Erythroblast (primary cell): ENCODE measurements at regions not wholly inside any gene's neighbourhood (a gene's known extent, or its start where the extent isn't known, plus 50 kb on each side); places are given as distances from the start of the nearest gene placed in this dataset.
A peak's percentile ranks its signal among the peaks of the same experiment; 100 is the strongest.
"Not testable (repeated sequence)": the region's sequence is repeated elsewhere in the genome, so short reads cannot be mapped to it uniquely, and the experiment has no call there.

Source experiments
- DNase-seq, 2 experiments: peaks; one replicate each; lab custom pipeline; 2025; lab: John Stamatoyannopoulos, UW
- GATA1 ChIP-seq: IDR thresholded peaks from 2 replicates; pipeline ENCODE4 v1.6.1; 2011; ENCODE audit warnings: low read depth, mild to moderate bottlenecking, control low read depth, low read length, moderate library complexity
- POLR2A ChIP-seq: IDR thresholded peaks from 2 replicates; pipeline ENCODE4 v1.6.1; 2011; ENCODE audit warnings: mild to moderate bottlenecking, low read length

- TF ChIP-seq POLR2A (no peak), GATA1 (no peak)
- DNase-seq, result no peak
Observed at GRCh38 chr16:17925761-17926160, 410.8 kb downstream of the NPIPA8 start.

- TF ChIP-seq POLR2A, result no peak
- no peak for TF ChIP-seq GATA1
- DNase-seq, result peak; percentile 58 to 76
Observed at GRCh38 chr16:17921357-17921978, 415.1 kb downstream of the NPIPA8 start.

- DNase-seq, result no peak
- TF ChIP-seq GATA1, result no peak
- TF ChIP-seq POLR2A, result no peak
Observed at GRCh38 chr16:17917316-17918019, 419.1 kb downstream of the NPIPA8 start.

GRCh38 chr16:17915791-17916190 is 420.7 kb downstream of the NPIPA8 start:
- DNase-seq, result no peak
- TF ChIP-seq POLR2A, result no peak
- no peak for TF ChIP-seq GATA1

GRCh38 chr16:17914168-17914567 is 422.4 kb downstream of the NPIPA8 start:
- no peak for TF ChIP-seq GATA1
- no peak for TF ChIP-seq POLR2A
- no peak for DNase-seq

- DNase-seq, result not testable (repeated sequence)
Observed at GRCh38 chr16:17911578-17911977, 425.0 kb downstream of the NPIPA8 start.

- not testable (repeated sequence) for DNase-seq
Observed at GRCh38 chr16:17906626-17907025, 429.9 kb downstream of the NPIPA8 start.

GRCh38 chr16:17901309-17901708 is 430.5 kb upstream of the XYLT1 start:
- DNase-seq, result no peak
- no peak for TF ChIP-seq GATA1
- no peak for TF ChIP-seq POLR2A

- DNase-seq, result no peak
- no peak for TF ChIP-seq GATA1
- no peak for TF ChIP-seq POLR2A
Observed at GRCh38 chr16:17899141-17899540, 428.4 kb upstream of the XYLT1 start.

GRCh38 chr16:17887963-17888362 is 417.2 kb upstream of the XYLT1 start:
- TF ChIP-seq GATA1 (no peak), POLR2A (no peak)
- DNase-seq, result no peak

- no peak for TF ChIP-seq POLR2A
- no peak for TF ChIP-seq GATA1
- DNase-seq, result no peak
Observed at GRCh38 chr16:17885659-17886207, 415.0 kb upstream of the XYLT1 start.

- TF ChIP-seq GATA1, result no peak
- TF ChIP-seq POLR2A, result no peak
Observed at GRCh38 chr16:17877821-17878360, 407.1 kb upstream of the XYLT1 start.

GRCh38 chr16:17866996-17867395 is 396.2 kb upstream of the XYLT1 start:
- no peak for DNase-seq
- TF ChIP-seq GATA1 (no peak), POLR2A (no peak)

More at GRCh38 chr16:17877821-17878360, 407.1 kb upstream of the XYLT1 start:
- no peak for DNase-seq

GRCh38 chr16:17861981-17862479 is 391.3 kb upstream of the XYLT1 start:
- TF ChIP-seq POLR2A (no peak), GATA1 (no peak)
- no peak for DNase-seq
